NCI-H1417 (cell line): ENCODE measurements at regions not wholly inside any gene's neighbourhood (a gene's known extent, or its start where the extent isn't known, plus 50 kb on each side); places are given as distances from the start of the nearest gene placed in this dataset.

Experiments
- DNase-seq, 3 experiments: peaks; one replicate each; lab custom pipeline; 2025; lab: John Stamatoyannopoulos, UW

GRCh38 chr21:43302769-43303168 is 124.2 kb downstream of the SIK1 start:
- DNase-seq: no peak

- no peak for DNase-seq
Observed at GRCh38 chr21:43302062-43302700, 124.8 kb downstream of the SIK1 start.

GRCh38 chr21:43301409-43302061 is 125.4 kb downstream of the SIK1 start:
- no peak for DNase-seq

DNA sequence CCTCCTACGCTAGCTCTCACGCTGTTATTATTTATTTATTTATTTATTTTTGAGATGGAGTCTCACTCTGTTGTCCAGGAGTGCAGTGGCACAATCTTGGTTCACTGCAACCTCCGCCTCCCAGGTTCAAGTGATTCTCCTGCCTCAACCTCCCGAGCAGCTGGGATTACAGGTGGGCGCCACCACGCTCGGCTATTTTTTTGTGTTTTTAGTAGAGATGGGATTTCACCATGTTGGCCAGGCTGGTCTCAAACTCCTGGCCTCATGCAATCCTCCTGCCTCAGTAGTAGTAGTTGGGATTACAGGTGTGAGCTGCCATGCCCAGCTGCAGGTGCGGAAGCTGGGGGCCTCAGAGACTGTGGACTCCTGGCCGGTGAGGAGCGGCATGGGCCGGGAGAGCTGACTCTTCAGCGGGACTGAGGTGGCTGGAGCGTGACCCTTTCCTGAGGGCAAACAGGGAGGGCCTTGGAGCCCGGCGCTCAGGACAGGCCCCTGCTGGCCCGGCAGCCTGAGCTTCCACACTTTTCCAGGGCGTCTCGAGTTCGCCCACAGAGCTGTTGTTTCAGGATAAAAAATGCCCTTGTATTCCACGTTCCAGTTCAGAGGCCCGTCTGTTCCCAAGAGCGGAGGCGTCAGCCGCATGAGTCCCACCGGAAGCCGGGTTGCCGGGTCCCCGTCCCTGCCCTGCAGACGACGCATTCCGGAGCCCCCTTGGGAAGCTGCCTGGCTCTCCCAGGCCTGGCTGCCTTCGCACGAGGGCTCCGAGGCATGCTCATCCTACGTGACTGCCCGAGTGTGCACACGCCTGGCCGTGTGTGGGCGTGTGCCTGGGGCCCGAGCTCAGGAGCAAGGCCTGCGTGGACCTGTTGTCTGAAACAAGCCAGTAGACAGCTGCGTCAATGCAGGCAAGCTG is 126.2 kb downstream of the SIK1 start:
- DNase-seq: no peak

GRCh38 chr21:43299441-43300277 is 127.3 kb downstream of the SIK1 start:
- no peak for DNase-seq

DNA sequence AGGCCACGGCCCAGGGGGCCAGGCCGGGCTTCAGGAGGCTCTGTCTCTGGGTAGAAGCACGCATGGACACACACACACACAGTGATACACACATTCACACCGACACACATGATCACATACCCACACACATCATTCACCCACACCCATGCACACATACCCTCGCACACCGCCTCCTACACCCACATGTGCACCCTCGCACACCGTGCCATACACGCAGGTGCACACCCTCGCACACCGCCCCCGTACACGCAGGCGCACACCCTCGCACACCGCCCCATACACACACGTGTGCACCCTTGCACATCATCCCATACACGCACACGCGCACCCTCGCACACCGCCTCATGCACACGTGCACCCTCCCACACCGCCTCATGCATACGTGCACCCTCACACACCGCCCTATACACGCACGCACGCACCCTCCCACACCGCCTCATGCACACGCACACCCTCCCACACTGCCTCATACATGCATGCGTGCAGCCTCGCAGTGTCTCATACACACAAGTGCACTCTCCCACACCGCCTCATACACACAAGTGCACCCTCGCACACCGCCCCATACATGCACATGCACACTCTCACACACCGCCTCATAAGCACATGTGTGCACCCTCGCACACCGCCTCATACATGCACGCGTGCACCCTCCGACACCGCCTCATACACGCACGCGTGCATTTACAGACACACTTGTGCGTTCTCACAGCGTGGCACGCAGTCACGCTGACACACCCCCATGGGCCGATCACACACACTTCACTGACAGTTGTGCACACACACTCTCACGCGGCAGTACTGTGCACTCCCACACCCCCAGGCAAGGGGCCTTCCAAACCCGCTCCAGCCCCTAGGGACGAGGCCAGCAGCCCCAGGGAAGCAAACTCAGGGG is 128.1 kb downstream of the SIK1 start:
- DNase-seq: no peak

- DNase-seq: no peak
Observed at GRCh38 chr21:43297989-43298388, 128.9 kb downstream of the SIK1 start.

- no peak for DNase-seq
Observed at GRCh38 chr21:43297391-43297981, 128.7 kb downstream of the CRYAA start.

- DNase-seq: peak in 2 of 3 experiments; percentile 43 to 53
Observed at GRCh38 chr21:43295066-43295958, 126.5 kb downstream of the CRYAA start.

GRCh38 chr21:43294194-43294902 is 125.5 kb downstream of the CRYAA start:
- DNase-seq: no peak

GRCh38 chr21:43292866-43293142 is 124.0 kb downstream of the CRYAA start:
- no peak for DNase-seq

GRCh38 chr21:43292041-43292865 is 123.4 kb downstream of the CRYAA start:
- DNase-seq: no peak

DNA sequence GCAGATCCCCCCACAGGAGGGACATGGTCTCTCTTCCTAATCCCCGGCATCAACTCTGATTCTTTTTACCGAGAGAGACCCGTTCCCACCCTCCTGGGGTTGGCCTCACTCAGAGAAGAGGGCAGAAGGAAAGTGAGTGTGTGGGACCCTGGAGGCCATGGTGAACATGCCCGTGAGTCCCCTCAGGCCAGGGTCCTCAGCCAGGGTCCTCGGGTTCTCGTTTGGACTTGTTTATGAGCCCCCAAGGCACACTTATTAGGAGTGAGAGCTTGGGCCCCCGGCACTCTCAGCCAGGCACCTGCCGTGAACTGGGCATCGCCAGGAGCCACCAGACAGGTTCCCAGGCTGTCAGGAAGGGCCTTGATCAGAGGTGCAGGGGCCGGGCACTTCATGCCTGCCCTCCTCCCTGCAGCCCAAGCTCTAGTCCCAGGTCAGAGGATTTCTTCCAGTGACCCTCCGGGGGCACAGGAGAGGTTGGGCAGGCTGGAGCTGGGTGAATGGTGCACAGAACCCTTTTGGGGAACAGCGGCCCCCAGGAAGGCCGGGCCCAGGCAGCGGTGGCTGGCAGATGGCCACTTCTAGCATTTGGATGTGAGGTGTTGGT is 122.6 kb downstream of the CRYAA start:
- DNase-seq: no peak

DNA sequence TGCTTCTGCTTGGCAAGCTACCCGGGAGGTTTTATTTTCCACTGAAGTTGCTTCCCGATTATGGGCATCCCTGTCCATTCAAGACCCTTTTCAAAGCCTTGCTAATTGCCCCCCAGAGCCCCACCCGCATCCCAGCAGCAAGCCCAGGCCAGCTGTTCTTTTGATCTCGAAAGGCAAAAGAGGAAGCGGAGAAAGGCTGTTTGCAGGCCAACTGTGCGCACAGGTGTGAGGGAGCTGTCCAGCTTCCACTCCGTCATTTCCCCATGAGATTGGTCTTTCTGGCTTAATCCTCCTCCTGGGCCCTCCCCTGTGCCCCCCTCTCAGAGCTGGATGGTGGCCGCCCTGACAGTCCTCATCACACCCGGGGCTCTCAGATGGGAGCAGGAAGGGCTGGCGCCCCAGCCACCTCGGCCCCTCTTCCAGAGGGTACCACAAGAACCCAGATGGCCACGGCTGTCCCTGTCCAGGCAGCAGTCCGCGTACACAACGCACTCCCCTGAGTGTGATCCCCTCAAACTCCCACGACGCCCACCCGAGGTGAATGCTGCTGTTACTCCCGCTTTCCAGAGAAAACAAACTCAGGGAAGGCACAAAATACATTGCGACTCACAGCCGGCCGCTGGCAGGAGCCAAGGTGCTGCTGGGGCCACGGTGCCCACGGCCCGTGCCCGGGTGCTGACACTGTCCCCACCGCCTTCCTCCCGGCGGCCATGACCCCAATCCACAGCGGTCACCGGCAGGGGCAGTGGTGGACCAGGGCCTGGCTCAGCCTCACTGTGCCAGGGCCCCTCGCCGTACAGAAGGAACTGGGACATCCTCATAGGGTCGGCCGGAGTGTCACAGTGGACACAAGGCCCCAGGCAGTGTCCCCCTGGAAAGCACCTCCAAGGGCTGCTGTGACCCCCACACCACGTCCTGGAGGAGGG is 121.9 kb downstream of the CRYAA start:
- no peak for DNase-seq

DNA sequence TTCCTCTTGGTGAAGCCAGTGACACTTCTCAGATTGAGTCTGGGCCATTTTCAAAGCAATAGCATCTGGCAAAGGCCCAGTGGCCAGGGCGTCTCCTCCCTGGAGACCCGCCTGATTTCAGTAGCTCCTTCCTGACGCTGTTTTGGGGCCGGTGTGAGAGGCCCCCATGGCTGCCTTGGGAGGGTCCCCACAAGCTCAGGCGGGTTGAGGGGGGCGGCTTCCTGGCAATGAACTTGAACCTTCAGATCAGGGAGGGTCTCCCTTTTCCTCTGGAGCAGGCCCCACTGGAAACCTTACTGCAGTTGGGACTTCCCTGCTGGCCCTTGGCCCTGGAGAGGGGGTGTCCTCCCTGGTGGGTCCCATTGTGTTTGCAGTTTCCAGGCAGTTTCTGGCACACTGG is 121.2 kb downstream of the CRYAA start:
- DNase-seq: no peak

DNA sequence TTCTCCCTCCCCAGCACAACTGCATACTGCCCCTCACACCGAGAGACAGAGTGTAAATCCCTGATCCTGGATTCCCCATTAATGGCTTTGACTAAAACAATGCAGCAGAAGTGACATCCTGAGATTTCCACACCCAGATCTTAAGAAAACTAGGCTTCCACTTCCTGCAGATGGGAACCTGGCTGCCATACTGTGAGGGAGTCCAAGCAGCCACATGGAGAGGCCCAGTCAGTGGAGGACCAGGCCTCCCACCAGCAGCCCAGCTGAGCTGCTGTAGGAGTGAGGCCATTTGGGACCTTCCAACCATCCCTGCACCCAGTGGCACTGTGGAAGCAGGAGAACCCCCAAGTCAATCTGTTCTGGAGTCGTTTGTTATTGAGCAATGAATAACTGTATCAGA is 120.6 kb downstream of the CRYAA start:
- no peak for DNase-seq
